ENCODE measurements at regions not wholly inside any gene's neighbourhood (a gene's known extent, or its start where the extent isn't known, plus 50 kb on each side); places are given as distances from the start of the nearest gene placed in this dataset.

DNA sequence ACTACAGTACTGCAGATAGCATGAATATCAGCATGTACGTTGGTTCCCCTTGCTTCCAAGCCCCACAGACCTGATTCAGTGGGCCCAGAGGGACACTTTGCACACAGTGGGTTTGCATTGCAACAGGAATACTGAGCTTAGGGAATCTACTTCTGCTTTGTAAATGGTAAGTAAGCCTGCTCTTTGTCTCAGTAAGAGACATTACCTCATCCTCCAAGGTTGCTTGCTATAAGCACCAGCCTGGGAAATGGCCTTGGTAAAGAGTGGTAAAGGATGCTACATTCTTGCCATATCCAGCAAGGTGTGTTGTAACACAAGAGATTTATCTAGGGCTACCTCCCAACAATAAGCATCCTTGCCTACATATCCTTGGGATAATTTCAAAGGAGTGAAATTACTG, 730.5 kb downstream of the INHBA start:
- no peak for FAIRE-seq

DNA sequence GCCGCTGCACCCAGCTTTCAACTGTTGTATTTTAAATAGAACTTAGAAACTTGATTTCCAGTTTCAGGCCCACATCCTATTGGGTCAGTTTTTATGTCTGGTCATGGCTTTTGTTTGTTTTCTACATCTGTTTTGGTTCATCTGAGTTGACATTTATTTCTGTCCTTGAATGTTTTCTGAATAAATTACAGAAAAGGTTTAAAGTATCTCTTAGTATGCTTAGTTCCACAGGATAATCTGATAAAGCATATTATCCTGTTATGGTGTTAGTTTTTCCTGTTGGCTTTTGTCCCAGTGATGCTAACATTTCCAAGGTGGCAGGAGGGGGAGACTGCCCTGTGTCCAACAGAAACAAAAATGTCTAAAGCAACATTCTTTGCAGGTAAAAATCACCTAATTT, 733.2 kb downstream of the INHBA start:
- FAIRE-seq: peak; percentile 79

DNA sequence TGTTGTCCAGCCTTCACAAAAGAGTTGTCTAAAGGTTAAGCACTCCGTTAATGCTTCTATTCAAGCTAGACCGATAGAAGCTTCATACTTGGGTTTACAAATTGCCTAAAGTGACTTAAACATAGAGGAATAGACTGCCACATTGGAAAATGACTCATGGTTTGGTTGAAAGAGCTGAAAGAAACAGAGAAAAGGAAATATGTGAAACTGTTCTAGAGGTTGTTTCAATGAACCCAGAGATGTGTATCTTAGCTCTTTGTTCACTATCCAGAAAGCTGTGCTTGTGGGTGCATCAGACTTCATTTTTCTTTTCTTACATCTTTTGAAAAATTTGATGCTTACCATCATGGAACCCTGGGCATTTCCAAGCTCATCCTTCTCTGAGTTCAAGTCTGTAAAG, 736.2 kb downstream of the INHBA start:
- no peak for FAIRE-seq

DNA sequence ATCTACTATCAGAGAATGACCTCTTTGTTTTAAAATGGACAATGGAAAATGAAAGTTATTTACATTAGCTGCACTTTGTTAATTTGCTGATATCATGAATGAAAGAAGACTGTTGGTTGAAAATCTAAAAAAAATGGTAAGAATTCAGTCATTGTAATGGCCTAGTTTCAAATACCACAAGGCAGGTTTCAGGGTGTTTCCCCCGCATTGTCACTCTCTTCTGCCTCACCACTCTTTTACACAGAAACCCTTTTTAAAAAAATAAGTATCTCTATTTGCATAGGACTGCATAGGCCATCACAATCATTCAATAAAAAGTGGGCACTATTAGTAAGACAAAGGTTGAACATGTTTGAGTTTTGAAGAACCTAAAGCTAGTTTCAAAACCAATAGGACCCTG, 737.1 kb downstream of the INHBA start:
- FAIRE-seq: no peak

DNA sequence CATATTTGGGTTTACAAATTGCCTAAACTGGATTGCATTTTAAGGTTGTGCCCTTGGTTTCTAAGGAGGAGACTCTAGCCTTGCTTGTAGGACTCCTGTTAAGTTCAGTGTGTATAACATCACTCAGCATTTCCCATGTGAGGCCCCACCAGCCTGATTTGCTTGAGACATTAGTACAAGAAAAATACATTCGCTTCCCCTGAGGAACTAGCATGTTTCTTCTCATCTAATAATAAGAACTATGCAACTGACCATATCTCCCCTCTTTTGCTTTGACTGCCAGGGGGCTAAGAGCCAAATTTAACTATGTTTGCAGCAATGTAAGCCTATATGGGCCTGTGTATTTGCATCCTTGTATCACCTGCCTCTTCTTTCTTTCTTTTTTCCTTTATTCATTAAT, 737.9 kb downstream of the INHBA start:
- FAIRE-seq: no peak

DNA sequence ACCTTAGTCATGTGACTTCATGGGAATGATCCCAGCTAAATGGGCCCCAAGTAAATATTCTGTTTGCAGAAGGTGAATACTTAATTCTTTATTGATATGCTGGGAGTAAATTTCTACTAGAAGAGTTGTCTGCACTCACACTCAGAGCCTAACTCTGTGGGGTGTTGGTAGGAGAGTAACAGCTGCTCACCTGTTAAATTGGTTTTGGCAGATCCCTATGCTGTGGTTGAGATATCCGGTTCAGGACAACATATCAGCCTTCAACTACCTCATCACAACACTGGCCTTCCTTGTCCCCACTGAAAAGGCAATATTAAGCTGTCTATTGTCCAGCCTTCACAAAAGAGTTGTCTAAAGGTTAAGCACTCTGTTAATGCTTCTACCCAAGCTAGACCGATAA, 738.3 kb downstream of the INHBA start:
- no peak for FAIRE-seq

DNA sequence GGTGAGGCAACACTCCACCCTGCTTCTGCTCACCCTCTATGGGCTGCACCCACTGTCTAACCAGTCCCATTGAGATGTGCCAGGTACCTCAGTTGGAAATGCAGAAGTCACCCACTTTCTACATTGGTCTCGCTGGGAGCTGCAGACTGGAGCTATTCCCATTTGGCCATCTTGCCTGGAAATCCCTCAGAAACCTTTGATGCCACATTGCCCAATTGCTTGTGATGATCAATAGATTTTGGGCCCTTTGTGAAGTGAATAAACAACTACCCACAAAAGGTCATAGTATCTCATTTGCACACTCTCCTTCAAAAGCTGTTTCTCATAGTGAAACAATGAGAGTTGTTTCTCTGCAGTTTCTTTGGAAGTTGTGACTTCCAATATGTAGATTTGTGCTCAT, 742.9 kb downstream of the INHBA start:
- FAIRE-seq: no peak

DNA sequence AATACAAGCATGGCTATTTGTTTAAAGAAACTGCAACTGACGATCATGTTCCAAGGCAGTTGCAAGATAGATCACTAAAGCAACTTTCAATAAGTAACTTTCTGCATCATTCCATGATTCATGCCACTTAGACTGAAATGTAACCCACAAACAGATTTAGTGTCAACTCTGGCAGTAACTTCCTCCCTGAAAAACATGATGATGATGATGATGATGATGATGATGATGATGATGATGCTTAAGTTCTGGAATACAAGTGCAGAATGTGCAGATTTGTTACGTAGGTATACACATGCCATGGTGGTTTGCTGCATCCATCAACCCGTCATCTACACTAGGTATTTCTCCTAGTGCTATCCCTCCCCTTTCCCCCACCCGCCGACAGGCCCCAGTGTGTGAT, 754.7 kb downstream of the INHBA start:
- FAIRE-seq: no peak

DNA sequence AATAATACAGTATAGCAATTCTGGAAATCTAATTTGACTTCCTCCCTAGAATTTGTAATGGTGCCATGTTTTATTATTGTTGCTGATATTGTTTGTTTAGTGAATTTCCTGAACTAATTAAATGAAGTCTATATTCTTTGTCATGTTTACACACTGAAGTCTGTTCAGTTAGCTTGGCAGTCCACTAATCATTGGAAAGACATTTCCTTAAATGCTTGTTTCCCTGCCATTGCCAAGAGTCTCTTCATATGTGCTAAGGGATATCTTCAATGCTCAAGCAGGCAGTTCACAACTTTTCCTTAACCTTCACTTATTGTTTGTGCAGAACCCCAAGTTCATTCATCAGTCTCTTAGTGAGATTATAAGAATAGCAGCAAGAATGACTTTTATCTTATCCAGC, 755.3 kb downstream of the INHBA start:
- FAIRE-seq: no peak

DNA sequence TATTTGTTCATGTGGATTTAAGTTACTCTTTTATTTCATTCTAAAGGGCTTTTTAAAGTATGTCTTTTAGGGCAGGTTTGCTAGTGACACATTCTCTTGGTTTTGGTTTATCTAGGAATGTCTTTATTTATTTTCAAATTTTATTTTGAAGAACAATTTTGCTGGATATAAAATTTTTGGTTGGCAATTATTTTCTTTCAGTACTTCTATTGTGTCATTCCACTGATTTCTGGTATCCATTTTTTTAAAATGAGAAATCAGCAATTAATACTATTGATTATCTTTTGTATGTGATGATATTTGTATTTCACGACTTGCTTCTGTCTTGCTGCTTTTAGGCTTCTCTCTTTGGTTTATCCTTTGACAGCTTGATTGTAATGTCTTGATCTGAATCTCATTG, 756.3 kb downstream of the INHBA start:
- no peak for FAIRE-seq

DNA sequence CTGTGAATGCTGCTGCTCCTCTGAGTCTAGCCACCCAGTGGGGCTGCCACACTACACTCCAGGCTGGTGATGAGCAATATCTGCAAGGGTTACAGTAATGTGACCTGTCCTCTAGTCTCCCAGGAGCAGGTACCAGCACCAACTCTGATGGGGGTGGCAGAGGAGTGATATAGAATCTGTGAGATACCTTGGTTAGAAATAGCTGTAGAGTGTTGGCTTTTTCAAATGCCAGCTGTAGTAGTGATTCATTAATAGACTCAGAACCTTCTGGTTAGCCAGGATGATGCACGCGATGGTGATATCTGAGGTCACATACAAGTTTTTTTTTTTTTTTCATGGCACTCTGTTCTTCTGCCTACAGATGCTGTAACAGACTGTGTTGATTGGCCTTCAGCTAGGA, 757.1 kb downstream of the INHBA start:
- FAIRE-seq: no peak

DNA sequence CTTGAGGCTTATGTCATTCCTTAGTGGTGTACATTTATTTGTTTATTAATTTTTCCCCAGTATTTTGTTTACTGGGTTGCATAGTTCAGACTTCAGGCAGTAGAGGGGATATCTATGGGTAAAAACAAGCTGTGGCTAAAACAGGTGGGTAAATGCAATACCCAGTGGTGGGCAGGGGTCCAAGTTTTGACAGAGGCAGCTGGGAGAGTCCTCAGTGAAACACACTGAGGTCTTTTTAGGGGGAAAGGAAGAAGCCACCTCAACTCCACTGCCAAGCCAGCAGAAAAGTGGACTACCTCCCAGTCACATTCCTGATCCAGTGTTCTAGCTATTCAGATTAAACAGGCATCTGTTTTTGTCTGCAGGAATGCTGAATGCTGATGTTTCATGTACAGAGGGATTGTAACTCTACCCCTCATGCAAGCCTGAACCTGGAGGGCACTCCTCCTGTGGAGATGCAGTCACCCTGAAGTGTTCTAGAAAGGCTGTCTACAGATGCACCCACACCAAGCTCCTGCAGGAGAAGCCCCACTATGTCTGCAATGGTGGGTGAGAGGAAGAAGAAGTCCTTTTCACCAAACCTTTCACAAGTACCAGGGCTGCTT, 757.8 kb downstream of the INHBA start:
- FAIRE-seq: no peak

DNA sequence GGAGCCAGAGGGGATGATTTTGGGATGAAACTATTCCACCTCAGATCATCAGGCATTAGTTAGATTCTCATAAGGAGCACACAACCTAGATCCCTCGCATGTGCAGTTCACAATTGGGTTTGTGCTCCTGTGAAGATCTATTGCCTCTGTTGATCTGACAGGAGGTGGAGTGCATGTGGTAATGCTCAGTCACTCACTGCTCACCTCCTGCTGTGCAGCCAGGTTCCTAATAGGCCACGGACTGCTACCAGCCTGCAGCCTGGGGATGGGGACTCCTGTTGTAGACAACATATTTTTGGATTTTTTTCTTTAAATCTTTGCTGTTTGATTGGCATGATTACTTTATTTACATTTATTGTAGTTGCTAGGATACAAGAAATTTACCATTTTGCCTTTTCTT, 765.0 kb downstream of the INHBA start:
- peak; percentile 17 for FAIRE-seq

DNA sequence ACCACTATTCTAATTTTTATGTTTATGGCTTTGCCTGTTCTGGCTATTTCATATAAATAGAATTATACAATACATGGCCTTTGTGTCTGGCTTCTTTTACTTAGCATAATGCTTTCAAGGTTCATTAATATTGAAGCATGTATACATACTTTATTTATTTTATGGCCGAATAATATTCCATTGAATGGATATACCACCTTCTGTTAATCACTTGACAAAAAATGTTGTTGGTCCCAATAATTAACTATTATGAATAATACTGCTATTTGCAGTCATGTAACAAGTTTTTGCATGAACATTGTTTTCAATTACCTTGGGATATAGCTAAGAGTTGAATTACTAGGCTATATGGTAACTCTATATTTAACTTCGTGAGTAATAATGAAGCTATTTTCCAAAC, 767.5 kb downstream of the INHBA start:
- FAIRE-seq: no peak

DNA sequence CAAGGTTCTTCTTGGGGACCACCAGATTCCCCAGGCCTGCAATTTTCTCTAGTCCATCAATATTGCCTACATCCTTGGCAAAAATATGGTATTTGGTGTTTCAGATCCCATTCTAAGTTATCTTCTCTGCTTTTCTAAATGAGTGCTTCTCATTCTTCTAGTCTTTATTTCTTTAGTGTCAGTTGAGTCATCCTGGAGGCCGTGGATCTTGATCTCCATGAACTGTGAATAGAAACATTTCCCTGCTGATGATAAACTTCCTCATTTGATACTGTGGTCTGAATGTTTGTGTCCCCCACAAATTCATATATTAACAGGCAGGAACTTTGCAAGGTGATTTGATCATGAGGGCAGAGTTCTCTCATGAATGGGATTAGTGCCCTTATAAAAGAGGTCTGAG, 779.3 kb downstream of the INHBA start:
- no peak for FAIRE-seq

DNA sequence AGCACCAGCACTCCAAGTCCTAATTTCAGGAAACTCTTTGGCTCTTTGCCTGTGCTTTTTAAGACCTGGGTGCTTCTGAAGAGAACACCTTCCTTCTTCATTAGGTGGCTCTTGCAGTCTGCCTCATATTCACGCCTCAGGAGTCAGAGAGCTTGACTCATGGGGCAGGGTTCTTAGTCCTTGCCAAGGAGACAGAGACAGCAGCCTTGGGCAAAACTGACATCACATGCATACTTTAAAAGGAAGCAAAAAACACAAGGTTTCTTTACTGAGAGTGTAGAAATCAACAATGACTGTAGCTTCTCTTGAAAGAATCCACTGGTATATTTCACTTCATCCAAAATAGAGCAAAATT, 780.6 kb downstream of the INHBA start:
- no peak for FAIRE-seq

DNA sequence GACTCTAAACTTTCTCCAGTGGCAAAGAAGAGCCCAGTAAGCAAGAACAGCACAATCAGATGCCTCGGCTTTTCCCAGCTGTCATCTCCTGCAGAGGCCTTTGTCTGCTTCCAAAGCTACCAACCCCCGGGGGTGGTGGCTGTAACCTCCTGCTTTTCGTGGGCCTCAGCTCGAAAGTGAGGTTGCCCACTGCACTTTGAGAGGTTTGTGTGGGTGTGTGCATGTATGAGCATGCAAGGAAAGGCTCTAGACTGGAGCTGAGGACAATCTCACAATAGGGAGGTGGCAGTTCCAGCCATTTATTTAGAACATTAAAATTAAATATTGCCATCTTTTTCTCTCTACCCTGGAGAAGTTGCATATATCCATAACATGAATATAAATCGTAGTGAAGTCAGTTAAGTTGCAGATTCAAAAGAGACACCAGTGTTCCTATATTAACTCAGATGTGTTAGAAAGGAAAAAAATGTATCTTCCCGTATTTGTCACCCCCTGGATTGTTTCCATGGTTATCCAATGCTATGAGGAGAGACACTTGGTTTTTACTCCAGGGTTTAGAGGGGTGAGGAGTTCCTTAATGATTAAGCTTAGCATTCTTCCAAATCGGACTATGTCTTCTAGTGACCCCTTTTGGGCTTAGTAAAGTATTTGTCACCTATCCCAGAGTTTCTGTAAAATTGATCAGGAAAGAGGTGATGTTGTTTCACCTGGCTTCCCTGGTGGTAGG, 781.1 kb downstream of the INHBA start:
- FAIRE-seq: no peak

DNA sequence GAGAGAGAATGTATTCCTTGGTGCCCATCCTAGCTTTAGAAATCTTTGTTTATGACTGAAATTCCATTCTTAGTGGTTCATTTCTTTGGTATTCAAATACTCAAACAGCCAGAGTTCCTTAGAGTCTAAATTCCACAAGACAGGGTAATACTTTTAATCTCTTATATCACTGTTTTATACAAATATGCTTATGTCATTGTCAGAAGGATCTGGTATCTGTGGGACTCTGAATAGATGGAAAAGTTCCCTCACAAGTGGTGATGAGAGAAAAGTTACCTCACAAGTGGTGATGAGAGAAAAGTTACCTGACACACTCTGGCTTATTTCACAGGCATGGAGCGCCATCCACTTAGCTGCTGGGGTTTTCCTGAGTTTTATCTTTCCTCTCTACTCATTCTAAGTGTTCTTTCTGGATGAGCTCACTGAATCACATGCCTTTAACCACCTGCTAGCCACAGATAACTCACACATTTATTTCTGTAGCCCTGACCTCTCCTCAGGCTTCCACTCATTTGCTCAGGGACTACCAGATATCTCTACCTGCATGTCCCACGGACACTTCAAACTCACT, 784.0 kb downstream of the SUGCT start:
- FAIRE-seq: no peak

DNA sequence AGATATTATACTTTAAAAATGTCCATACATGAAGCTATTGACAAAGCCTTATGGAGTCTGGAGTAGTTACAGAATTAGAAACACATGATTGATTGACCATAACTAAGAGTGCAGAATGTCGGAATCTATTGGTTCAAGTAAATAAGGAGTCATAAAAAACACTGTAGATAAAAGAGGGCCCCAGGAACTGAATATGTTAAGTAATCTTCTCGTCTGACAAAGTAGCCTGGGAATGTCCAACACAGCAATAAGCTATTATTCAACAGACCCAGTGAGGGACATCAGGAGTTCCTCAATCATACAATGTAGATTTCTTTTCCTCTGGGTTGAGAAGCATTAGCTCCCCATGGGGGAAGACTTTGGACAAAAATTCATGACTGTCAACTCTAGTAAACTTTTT, 782.0 kb downstream of the SUGCT start:
- no peak for FAIRE-seq

DNA sequence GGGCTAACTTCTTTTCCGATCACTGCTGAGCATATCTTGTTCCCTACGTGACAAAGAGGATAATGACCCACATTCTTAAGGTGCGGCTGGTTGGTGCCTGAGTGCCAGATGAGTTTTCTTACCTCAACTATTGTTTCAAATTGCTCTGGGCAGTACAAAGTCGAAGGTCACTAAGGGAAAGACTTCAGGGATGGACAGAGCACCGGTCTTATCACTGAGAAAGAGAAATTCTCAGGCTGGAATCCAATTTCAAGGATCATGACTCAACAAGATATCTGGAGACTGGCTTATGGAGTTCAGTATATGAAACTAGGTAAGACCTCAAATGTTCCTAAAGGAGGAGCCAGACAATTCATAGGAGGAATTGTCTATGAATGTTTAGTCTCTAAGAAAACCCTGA, 780.3 kb downstream of the SUGCT start:
- no peak for FAIRE-seq
